ENCODE measurements at regions not wholly inside any gene's neighbourhood (a gene's known extent, or its start where the extent isn't known, plus 50 kb on each side); places are given as distances from the start of the nearest gene placed in this dataset.

DNA sequence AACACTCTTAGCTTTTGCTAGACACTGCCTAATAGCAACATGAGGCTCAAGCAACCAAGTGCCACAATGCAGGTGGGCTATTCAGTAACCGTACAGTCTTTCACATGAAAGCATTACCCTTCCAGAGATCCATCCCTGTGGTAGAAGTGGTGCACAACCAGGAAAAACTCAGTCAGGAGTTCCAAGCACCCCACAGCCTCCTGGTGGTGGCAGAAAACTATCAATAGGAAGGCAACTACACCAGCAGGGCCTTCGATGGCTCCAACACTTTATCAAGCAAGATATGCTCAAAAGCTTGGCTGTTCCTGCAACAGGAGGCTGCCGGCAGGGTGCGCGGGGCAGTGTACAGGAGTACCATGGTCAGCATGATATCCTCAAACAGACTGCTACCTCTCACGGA lies 176.1 kb upstream of the DLGAP1 start:
- TF ChIP-seq, protein P1, sequence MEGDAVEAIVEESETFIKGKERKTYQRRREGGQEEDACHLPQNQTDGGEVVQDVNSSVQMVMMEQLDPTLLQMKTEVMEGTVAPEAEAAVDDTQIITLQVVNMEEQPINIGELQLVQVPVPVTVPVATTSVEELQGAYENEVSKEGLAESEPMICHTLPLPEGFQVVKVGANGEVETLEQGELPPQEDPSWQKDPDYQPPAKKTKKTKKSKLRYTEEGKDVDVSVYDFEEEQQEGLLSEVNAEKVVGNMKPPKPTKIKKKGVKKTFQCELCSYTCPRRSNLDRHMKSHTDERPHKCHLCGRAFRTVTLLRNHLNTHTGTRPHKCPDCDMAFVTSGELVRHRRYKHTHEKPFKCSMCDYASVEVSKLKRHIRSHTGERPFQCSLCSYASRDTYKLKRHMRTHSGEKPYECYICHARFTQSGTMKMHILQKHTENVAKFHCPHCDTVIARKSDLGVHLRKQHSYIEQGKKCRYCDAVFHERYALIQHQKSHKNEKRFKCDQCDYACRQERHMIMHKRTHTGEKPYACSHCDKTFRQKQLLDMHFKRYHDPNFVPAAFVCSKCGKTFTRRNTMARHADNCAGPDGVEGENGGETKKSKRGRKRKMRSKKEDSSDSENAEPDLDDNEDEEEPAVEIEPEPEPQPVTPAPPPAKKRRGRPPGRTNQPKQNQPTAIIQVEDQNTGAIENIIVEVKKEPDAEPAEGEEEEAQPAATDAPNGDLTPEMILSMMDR (IDR thresholded peaks at IDR 0.05) = no peak
- TF ChIP-seq POLR2A (IDR thresholded peaks at IDR 0.05) (no peak), POLR2AphosphoS5 (IDR thresholded peaks at IDR 0.05) (no peak), EP300 (IDR thresholded peaks at IDR 0.05) (no peak)
